ENCODE measurements at regions not wholly inside any gene's neighbourhood (a gene's known extent, or its start where the extent isn't known, plus 50 kb on each side); places are given as distances from the start of the nearest gene placed in this dataset.

GRCh38 chr5:117504305-117504704 lies 929.7 kb upstream of the SEMA6A start:
- no peak overlapping the region for H3K4me3 Mint-ChIP-seq
- no peaks in the 10 kb centered on the region for H3K9me3 Mint-ChIP-seq
- ChIA-PET CTCF (no interaction called here), POLR2A (no interaction called here)
- no peaks in the 10 kb centered on the region for H3K27me3 Mint-ChIP-seq (ENCODE audit: low read depth)
- no peaks in the 10 kb centered on the region for H3K4me1 Mint-ChIP-seq
- no peak for ATAC-seq
- no peak overlapping the region for H3K27ac Mint-ChIP-seq
- no peak for DNase-seq (ENCODE audit: low spot score)
- H3K36me3 Mint-ChIP-seq: no peaks in the 10 kb centered on the region
- TF ChIP-seq CTCF (IDR thresholded peaks at IDR 0.05) (no peak), ZNF416 (CRISPR knock-in tag; IDR thresholded peaks at IDR 0.05) (no peak), NFE2L1 (CRISPR knock-in tag; IDR thresholded peaks at IDR 0.05) (no peak), PRDM15 (CRISPR knock-in tag; IDR thresholded peaks at IDR 0.05) (no peak), ZNF263 (CRISPR knock-in tag; IDR thresholded peaks at IDR 0.05; ENCODE audit: low read depth) (no peak), JAZF1 (CRISPR knock-in tag; IDR thresholded peaks at IDR 0.05) (no peak), ZNF232 (CRISPR knock-in tag; IDR thresholded peaks at IDR 0.05) (no peak), ESRRA (CRISPR knock-in tag; IDR thresholded peaks at IDR 0.05; ENCODE audit: borderline replicate concordance) (no peak), NFATC4 (CRISPR knock-in tag; IDR thresholded peaks at IDR 0.05) (no peak), E2F4 (CRISPR knock-in tag; IDR thresholded peaks at IDR 0.05; ENCODE audit: borderline replicate concordance, low read depth) (no peak), E2F1 (CRISPR knock-in tag; IDR thresholded peaks at IDR 0.05) (no peak), HMGA2 (CRISPR knock-in tag; IDR thresholded peaks at IDR 0.05) (no peak), MXD4 (CRISPR knock-in tag; IDR thresholded peaks at IDR 0.05; ENCODE audit: borderline replicate concordance) (no peak), MLX (CRISPR knock-in tag; IDR thresholded peaks at IDR 0.05) (no peak), GTF2I (CRISPR knock-in tag; conservative IDR thresholded peaks at IDR 0.05) (no peak)

- no peaks in the 10 kb centered on the region for H3K27me3 Mint-ChIP-seq (ENCODE audit: low read depth)
- ChIA-PET CTCF (interaction anchor here (1.0 kb wide), 1 partner anchor 43 kb away, joined by 3 read pairs; no protein-coding TSS in a partner anchor), POLR2A (no interaction called here)
- DNase-seq (ENCODE audit: low spot score) (no peak), ATAC-seq (no peak)
- no peak overlapping the region for H3K4me3 Mint-ChIP-seq
- no peaks in the 10 kb centered on the region for H3K36me3 Mint-ChIP-seq
- peaks cover 4% of the 10 kb centered on the region for H3K9me3 Mint-ChIP-seq
- H3K4me1 Mint-ChIP-seq: no peaks in the 10 kb centered on the region
- H3K27ac Mint-ChIP-seq: no peak overlapping the region
- TF ChIP-seq USF2 (CRISPR knock-in tag; IDR thresholded peaks at IDR 0.05): no peak
- no peak for TF ChIP-seq EMX1 (CRISPR knock-in tag; IDR thresholded peaks at IDR 0.05)
Measured at GRCh38 chr5:117497601-117498000, 923.0 kb upstream of the SEMA6A start.
